GM12873 (cell line): ENCODE measurements at regions not wholly inside any gene's neighbourhood (a gene's known extent, or its start where the extent isn't known, plus 50 kb on each side); places are given as distances from the start of the nearest gene placed in this dataset.

Experiments
- TF ChIP-seq, protein P1 (sequence below): IDR thresholded peaks from 2 replicates; pipeline ENCODE4 v1.5.1; 2012; ENCODE audit warnings: low read depth, mild to moderate bottlenecking, moderate library complexity, low read length, control low read depth; ENCODE audit not compliant: insufficient read depth; ENCODE audit errors: missing control alignments

DNA sequence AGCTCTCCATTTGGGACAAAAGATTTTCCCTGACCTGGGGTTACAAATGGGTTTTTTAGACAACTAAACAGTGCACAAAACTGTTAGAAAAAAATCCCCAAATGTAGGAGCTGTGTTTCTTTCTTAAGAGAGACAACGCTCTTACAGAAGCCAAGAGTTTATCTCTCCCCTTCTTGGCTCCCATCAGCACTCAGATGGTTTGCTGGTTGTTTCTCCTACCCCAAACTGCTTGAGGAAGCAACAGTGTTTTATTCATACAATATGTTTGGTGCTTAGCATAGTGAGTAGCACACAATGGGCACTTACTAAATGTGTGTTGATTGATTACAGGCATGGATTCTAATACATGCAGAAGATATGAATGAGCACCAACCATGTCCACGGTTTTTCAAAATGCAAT is 209.5 kb upstream of the ANO5 start:
- TF ChIP-seq, protein P1, sequence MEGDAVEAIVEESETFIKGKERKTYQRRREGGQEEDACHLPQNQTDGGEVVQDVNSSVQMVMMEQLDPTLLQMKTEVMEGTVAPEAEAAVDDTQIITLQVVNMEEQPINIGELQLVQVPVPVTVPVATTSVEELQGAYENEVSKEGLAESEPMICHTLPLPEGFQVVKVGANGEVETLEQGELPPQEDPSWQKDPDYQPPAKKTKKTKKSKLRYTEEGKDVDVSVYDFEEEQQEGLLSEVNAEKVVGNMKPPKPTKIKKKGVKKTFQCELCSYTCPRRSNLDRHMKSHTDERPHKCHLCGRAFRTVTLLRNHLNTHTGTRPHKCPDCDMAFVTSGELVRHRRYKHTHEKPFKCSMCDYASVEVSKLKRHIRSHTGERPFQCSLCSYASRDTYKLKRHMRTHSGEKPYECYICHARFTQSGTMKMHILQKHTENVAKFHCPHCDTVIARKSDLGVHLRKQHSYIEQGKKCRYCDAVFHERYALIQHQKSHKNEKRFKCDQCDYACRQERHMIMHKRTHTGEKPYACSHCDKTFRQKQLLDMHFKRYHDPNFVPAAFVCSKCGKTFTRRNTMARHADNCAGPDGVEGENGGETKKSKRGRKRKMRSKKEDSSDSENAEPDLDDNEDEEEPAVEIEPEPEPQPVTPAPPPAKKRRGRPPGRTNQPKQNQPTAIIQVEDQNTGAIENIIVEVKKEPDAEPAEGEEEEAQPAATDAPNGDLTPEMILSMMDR = no peak

DNA sequence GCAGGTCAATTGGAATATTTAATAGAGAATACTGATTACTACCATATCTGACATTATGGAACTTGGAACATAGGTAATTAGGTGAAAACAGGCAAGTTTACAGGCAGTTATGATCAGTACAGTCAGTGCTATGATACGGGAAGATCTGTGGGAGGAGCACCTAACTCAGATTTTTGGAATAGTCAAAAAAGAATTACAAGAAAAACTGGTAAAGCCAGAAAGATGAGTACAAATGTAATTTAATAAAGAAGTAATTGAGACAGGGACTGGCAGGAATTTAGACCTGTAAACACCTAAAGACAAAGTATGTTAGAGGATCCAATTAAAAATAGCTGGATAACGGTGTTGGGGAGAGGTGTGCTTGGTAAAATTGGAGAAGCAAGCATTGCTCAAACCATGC is 206.5 kb upstream of the ANO5 start:
- TF ChIP-seq, protein P1 = no peak

DNA sequence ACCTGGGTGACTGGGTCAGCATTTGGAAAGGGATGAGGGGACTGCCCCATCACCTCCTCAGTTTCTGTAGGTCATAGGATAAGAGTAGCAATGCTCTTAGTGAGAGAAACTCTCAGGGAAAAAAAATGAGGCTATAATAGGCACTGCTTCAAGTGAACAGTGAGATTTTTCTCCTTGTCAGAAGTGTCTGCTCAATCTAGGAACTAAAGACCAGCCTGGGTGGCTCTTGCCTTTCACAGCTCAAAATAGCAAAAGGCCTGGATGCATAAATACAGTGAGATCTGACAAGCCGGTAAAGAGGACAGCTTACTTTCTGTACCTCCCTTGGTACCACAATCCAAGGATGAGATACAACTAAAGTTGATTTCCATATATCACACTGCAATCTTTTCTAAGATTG is 205.6 kb upstream of the ANO5 start:
- TF ChIP-seq, protein P1 = no peak

DNA sequence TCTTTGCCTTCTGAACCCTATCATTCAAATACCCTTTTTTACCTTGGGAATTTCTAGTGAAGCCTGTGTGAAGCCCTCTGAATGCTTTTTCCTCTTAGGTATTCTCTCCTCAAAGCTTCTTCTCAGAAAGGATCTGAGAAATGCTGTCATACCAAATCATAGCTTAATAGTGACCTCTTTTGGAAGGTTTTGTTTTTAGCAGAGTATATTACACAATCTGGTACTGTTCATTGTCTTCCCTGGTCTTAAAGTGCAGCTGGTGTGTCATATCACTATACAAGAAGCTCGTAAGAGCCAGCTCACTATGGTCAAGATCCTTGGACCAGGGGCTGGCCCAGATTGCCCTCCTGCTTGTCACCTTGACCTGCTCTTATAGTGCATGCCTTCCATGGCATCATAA is 204.4 kb upstream of the ANO5 start:
- TF ChIP-seq, protein P1 = no peak

DNA sequence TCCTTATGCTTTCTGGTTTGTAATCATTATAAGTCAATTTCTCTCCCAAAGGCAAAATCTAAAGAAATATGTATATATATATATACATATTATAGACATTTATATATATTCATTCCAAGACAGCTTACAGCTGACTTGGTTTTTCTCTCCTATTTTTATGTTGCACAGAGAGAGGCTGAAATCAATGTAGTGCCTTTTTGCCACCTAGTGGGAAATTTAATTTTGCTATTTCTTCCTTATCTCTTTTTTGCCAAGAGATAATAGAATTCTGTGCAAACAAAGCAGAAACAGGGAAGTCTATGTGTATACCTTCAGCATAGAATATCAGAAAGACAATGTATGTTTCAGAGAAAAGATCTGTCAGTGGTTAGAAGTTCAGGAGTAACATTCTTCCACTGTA is 186.0 kb upstream of the ANO5 start:
- TF ChIP-seq, protein P1 = no peak

DNA sequence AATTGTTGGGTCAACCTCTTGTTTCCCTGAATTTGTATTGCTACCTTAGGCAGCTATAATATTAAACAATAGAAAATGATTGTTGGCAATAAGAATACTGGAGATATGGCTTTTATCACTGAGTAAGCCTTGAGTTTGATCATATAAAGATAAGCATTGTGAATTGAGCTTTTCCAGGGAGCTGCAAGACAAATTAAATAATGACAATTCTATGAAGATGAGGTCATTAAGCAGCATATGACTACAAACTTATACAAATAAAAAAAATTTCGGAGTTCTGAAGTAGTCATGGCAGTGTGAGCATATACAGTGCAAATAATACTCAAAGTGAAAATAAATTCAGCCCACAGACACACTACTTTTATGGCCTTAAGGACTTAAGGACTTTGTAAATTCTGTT is 161.1 kb upstream of the ANO5 start:
- TF ChIP-seq, protein P1 = no peak

DNA sequence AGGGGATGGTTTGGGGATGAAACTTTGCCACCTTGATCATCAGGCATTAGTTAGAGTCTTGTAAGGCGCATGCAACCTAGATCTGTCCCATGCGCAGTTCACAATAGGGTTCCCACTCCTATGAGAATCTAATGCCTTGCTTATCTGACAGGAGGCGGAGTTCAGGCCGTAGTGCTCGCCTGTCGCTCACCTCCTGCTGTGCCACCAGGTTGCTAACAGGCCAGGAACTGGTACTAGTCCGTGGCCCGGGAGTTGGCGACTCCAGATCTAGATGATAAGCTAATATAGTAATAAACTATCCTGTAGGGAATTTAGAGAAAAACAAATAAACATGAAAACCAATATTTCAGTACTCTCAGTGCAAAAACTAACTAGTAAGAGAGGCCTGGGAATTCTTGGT is 155.4 kb upstream of the ANO5 start:
- TF ChIP-seq, protein P1 = no peak
